Natural killer cell (primary cell): ENCODE measurements at regions not wholly inside any gene's neighbourhood (a gene's known extent, or its start where the extent isn't known, plus 50 kb on each side); places are given as distances from the start of the nearest gene placed in this dataset.

Experiments
- ATAC-seq, 3 donors: fragments of 150-1000 bp in 2 of 3; fragments of 200-7000 bp in 1 of 3; cut with Tn5 transposase; 1 replicate in 1 of 3; 2 replicates in 2 of 3; pipeline ENCODE4 v1.10.0; 2021; ENCODE audit warnings: mild to moderate bottlenecking in 2 of 3, moderate library complexity in 2 of 3
- DNase-seq, 2 donors: peaks; one replicate each; pipeline versions ENCODE4 v3.0.0 to v3.0.0-alpha.2; 2013 to 2021; ENCODE audit warnings: mixed read lengths in 1 of 2
- H3K27ac ChIP-seq: one replicate; pipeline ENCODE4 v1.5.1; 2013; ENCODE audit warnings: mild to moderate bottlenecking, low read length
- H3K27me3 ChIP-seq: one replicate; pipeline ENCODE4 v1.6.1; 2013; ENCODE audit warnings: low read length; ENCODE audit not compliant: control insufficient read depth, insufficient read depth
- H3K36me3 ChIP-seq: one replicate; pipeline ENCODE4 v1.6.1; 2013; ENCODE audit warnings: low read length; ENCODE audit not compliant: control insufficient read depth, insufficient read depth
- H3K4me1 ChIP-seq: one replicate; pipeline ENCODE4 v1.6.1; 2013; ENCODE audit warnings: low read length; ENCODE audit not compliant: control insufficient read depth, insufficient read depth
- H3K4me3 ChIP-seq: one replicate; pipeline ENCODE4 v1.5.1; 2013; ENCODE audit warnings: low read length
- H3K9me3 ChIP-seq: one replicate; pipeline ENCODE4 v1.6.1; 2013; ENCODE audit warnings: low read length; ENCODE audit not compliant: control insufficient read depth, insufficient read depth
- H3K27ac Mint-ChIP-seq, 2 donors: one replicate each; pipeline ENCODE4 v1.8.0; 2022; ENCODE audit warnings: mild to moderate bottlenecking in 2 of 2, mixed read lengths in 2 of 2, moderate library complexity in 1 of 2
- H3K27me3 Mint-ChIP-seq, 2 donors: one replicate each; pipeline ENCODE4 v1.8.0; 2022; ENCODE audit warnings: low read depth in 2 of 2, mixed read lengths in 2 of 2
- H3K36me3 Mint-ChIP-seq: one replicate; pipeline ENCODE4 v1.8.0; 2022; ENCODE audit warnings: mixed read lengths
- H3K4me1 Mint-ChIP-seq, 2 donors: one replicate each; pipeline ENCODE4 v1.8.0; 2022; ENCODE audit warnings: mixed read lengths in 2 of 2
- H3K4me3 Mint-ChIP-seq: one replicate; pipeline ENCODE4 v1.8.0; 2022; ENCODE audit warnings: mild to moderate bottlenecking, moderate library complexity, mixed read lengths
- H3K9me3 Mint-ChIP-seq, 2 donors: one replicate each; pipeline ENCODE4 v1.8.0; 2022; ENCODE audit warnings: mixed read lengths in 2 of 2
- WGBS: methylation state at CpG from one replicate; pipeline ENCODE4 v1.1.7; 2013; ENCODE audit warnings: missing lambda C conversion rate; ENCODE audit not compliant: insufficient coverage; 5-methylcytosine and 5-hydroxymethylcytosine counted together
- intact Hi-C: fragments of 100-400 bp; cut with micrococcal nuclease; formaldehyde crosslinking; loops from one replicate; pipeline ENCODE4 v1.14.2; 2022
- TF ChIP-seq, protein P1 (sequence below): fragments of 200-600 bp; IDR thresholded peaks from one replicate; pipeline ENCODE4 v1.8.0; 2022; ENCODE audit warnings: antibody characterized with exemption

- no peaks in the 10 kb centered on the region for H3K27me3 ChIP-seq
- H3K36me3 Mint-ChIP-seq: no peaks in the 10 kb centered on the region
- H3K4me1 Mint-ChIP-seq: peaks cover 16 to 22% of the 10 kb centered on the region in 2 donors
- H3K4me3 Mint-ChIP-seq: no peak overlapping the region
- TF ChIP-seq, protein P1, sequence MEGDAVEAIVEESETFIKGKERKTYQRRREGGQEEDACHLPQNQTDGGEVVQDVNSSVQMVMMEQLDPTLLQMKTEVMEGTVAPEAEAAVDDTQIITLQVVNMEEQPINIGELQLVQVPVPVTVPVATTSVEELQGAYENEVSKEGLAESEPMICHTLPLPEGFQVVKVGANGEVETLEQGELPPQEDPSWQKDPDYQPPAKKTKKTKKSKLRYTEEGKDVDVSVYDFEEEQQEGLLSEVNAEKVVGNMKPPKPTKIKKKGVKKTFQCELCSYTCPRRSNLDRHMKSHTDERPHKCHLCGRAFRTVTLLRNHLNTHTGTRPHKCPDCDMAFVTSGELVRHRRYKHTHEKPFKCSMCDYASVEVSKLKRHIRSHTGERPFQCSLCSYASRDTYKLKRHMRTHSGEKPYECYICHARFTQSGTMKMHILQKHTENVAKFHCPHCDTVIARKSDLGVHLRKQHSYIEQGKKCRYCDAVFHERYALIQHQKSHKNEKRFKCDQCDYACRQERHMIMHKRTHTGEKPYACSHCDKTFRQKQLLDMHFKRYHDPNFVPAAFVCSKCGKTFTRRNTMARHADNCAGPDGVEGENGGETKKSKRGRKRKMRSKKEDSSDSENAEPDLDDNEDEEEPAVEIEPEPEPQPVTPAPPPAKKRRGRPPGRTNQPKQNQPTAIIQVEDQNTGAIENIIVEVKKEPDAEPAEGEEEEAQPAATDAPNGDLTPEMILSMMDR: no peak
- ATAC-seq (no peak), DNase-seq (no peak)
- no peak overlapping the region for H3K27ac Mint-ChIP-seq
- intact Hi-C loops: no loop called here
- peaks cover 11% of the 10 kb centered on the region for H3K4me1 ChIP-seq
- 78% methylated on average over 5 of the region's 5 CpGs for WGBS
- H3K4me3 ChIP-seq: no peak overlapping the region
- H3K9me3 ChIP-seq: no peaks in the 10 kb centered on the region
- H3K36me3 ChIP-seq: no peaks in the 10 kb centered on the region
- no peak overlapping the region for H3K27ac ChIP-seq
- H3K27me3 Mint-ChIP-seq: peaks cover 0 to 2% of the 10 kb centered on the region in 2 donors
- no peaks in the 10 kb centered on the region for H3K9me3 Mint-ChIP-seq
These were observed 212.9 kb upstream of the CRY1 start for GRCh38 chr12:107306141-107306659.

- H3K4me3 ChIP-seq: no peak overlapping the region
- Mint-ChIP-seq H3K4me3 (no peak overlapping the region), H3K9me3 (no peaks in the 10 kb centered on the region), H3K27ac (peak overlapping the region in 1 of 2 donors; percentile 78), H3K36me3 (no peaks in the 10 kb centered on the region), H3K27me3 (peaks cover 2 to 5% of the 10 kb centered on the region in 2 donors), H3K4me1 (peaks cover 16 to 22% of the 10 kb centered on the region in 2 donors)
- no peaks in the 10 kb centered on the region for H3K27me3 ChIP-seq
- no peak overlapping the region for H3K27ac ChIP-seq
- no peaks in the 10 kb centered on the region for H3K9me3 ChIP-seq
- no peak for ATAC-seq
- peaks cover 11% of the 10 kb centered on the region for H3K4me1 ChIP-seq
- no peaks in the 10 kb centered on the region for H3K36me3 ChIP-seq
- intact Hi-C loops: no loop called here
- TF ChIP-seq, protein P1: no peak
- DNase-seq: no peak
These were observed 215.0 kb upstream of the CRY1 start for GRCh38 chr12:107308310-107308709.

- ATAC-seq (peak; percentile 61 to 77 (median 74)), DNase-seq (peak in 1 of 2 donors; percentile 58)
- Mint-ChIP-seq H3K27me3 (peaks cover 5% of the 10 kb centered on the region in 2 donors), H3K27ac (peak overlapping the region in 1 of 2 donors; percentile 78), H3K9me3 (no peaks in the 10 kb centered on the region), H3K4me1 (peaks cover 16 to 22% of the 10 kb centered on the region in 2 donors), H3K36me3 (no peaks in the 10 kb centered on the region), H3K4me3 (no peak overlapping the region)
- TF ChIP-seq, protein P1: no peak
- H3K36me3 ChIP-seq: no peaks in the 10 kb centered on the region
- no peak overlapping the region for H3K4me3 ChIP-seq
- peaks cover under 1% of the 10 kb centered on the region for H3K27me3 ChIP-seq
- H3K9me3 ChIP-seq: no peaks in the 10 kb centered on the region
- H3K27ac ChIP-seq: no peak overlapping the region
- peaks cover 11% of the 10 kb centered on the region for H3K4me1 ChIP-seq
- intact Hi-C loops: loop anchor here (1.0 kb wide), 1 partner anchor 12 kb away; no protein-coding TSS in a partner anchor
- WGBS: 4% methylated on average over 4 of the region's 4 CpGs
These were observed 215.7 kb upstream of the CRY1 start for GRCh38 chr12:107309020-107309419.

GRCh38 chr12:107310621-107311020 lies 217.3 kb upstream of the CRY1 start:
- H3K27me3 ChIP-seq: peaks cover 3% of the 10 kb centered on the region
- Mint-ChIP-seq H3K9me3 (no peaks in the 10 kb centered on the region), H3K4me3 (no peak overlapping the region), H3K27me3 (peaks cover 5 to 10% of the 10 kb centered on the region in 2 donors), H3K4me1 (peaks cover 16 to 22% of the 10 kb centered on the region in 2 donors), H3K27ac (no peak overlapping the region), H3K36me3 (no peaks in the 10 kb centered on the region)
- DNase-seq (no peak), ATAC-seq (no peak)
- peaks cover 11% of the 10 kb centered on the region for H3K4me1 ChIP-seq
- H3K36me3 ChIP-seq: no peaks in the 10 kb centered on the region
- H3K4me3 ChIP-seq: no peak overlapping the region
- H3K9me3 ChIP-seq: no peaks in the 10 kb centered on the region
- no peak overlapping the region for H3K27ac ChIP-seq
- WGBS: 79% methylated on average over 4 of the region's 4 CpGs
- TF ChIP-seq, protein P1: no peak
- intact Hi-C loops: no loop called here
